ENCODE measurements at regions not wholly inside any gene's neighbourhood (a gene's known extent, or its start where the extent isn't known, plus 50 kb on each side); places are given as distances from the start of the nearest gene placed in this dataset.

GRCh38 chr11:37612146-37612545 is 1014.1 kb upstream of the RAG2 start:
- H3K4me3 ChIP-seq, result no peak overlapping the region
- no peaks in the 10 kb centered on the region for H3K27me3 ChIP-seq
- no peak overlapping the region for H3K27ac ChIP-seq
- no peaks in the 10 kb centered on the region for H3K9me3 ChIP-seq
- intact Hi-C loops (cut with DNase I), result no loop called here
- H3K36me3 ChIP-seq, result no peaks in the 10 kb centered on the region
- WGBS, 3 donors, result 93 to 97% (median 93%) methylated on average over 4 of the region's 4 CpGs
- TF ChIP-seq EP300 (IDR thresholded peaks at IDR 0.05), result no peak
- TF ChIP-seq POLR2A (IDR thresholded peaks at IDR 0.05), result no peak
- no peak for TF ChIP-seq CTCF (IDR thresholded peaks at IDR 0.05)
- DNase-seq, result no peak
- H3K4me1 ChIP-seq (ENCODE audit: insufficient read depth), result no peaks in the 10 kb centered on the region

DNA sequence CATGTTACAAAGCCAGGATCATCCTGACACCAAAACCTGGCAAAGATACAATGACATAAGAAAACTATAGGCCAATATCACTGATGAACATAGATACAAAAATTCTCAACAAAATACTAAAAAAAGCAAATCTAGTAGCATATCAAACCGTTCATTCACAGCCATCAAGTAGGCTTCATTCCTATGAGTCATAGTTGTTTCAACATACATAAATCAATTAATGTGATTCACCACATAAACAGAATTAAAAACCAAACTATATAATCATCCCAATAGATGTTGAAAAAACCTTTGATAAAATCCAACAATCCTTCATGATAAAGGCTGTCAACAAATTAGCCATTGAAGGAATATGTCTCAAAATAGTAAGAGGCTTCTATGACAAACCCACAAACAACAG is 1007.2 kb upstream of the RAG2 start:
- Histone ChIP-seq H3K27ac (no peak overlapping the region), H3K4me1 (ENCODE audit: insufficient read depth) (no peaks in the 10 kb centered on the region), H3K27me3 (no peaks in the 10 kb centered on the region), H3K4me3 (no peak overlapping the region), H3K36me3 (no peaks in the 10 kb centered on the region), H3K9me3 (no peaks in the 10 kb centered on the region)
- DNase-seq, result no peak
- TF ChIP-seq POLR2A (IDR thresholded peaks at IDR 0.05) (no peak), EP300 (IDR thresholded peaks at IDR 0.05) (no peak), CTCF (IDR thresholded peaks at IDR 0.05) (no peak)
- 57 to 77% (median 69%) methylated on average over 1 of the region's 1 CpG for WGBS, 3 donors
- intact Hi-C loops (cut with DNase I), result no loop called here

GRCh38 chr11:37598381-37598780 is 1000.3 kb upstream of the RAG2 start:
- Histone ChIP-seq H3K9me3 (no peaks in the 10 kb centered on the region), H3K27ac (no peak overlapping the region), H3K36me3 (no peaks in the 10 kb centered on the region), H3K4me1 (ENCODE audit: insufficient read depth) (no peaks in the 10 kb centered on the region), H3K27me3 (no peaks in the 10 kb centered on the region), H3K4me3 (no peak overlapping the region)
- DNase-seq, result no peak
- intact Hi-C loops (cut with DNase I), result no loop called here
- 30 to 36% (median 34%) methylated on average over 1 of the region's 1 CpG for WGBS, 3 donors
- TF ChIP-seq POLR2A (IDR thresholded peaks at IDR 0.05) (no peak), CTCF (IDR thresholded peaks at IDR 0.05) (no peak), EP300 (IDR thresholded peaks at IDR 0.05) (no peak)

- intact Hi-C loops (cut with DNase I), result loop anchor here in 1 of 4 donors (1.0 kb wide), 1 partner anchor 32 kb away; no protein-coding TSS in a partner anchor
- WGBS, 3 donors, result 63 to 90% (median 64%) methylated on average over 2 of the region's 2 CpGs
- no peak for TF ChIP-seq POLR2A (IDR thresholded peaks at IDR 0.05)
- no peak for TF ChIP-seq CTCF (IDR thresholded peaks at IDR 0.05)
- no peak for TF ChIP-seq EP300 (IDR thresholded peaks at IDR 0.05)
Measured at GRCh38 chr11:37597776-37598175, 999.7 kb upstream of the RAG2 start.

GRCh38 chr11:37595845-37596244 is 997.8 kb upstream of the RAG2 start:
- WGBS, 3 donors, result 49 to 98% (median 63%) methylated on average over 1 of the region's 1 CpG

More at GRCh38 chr11:37597776-37598175, 999.7 kb upstream of the RAG2 start:
- no peak for DNase-seq
- Histone ChIP-seq H3K4me1 (ENCODE audit: insufficient read depth) (no peaks in the 10 kb centered on the region), H3K4me3 (no peak overlapping the region), H3K9me3 (no peaks in the 10 kb centered on the region), H3K36me3 (no peaks in the 10 kb centered on the region), H3K27me3 (no peaks in the 10 kb centered on the region), H3K27ac (no peak overlapping the region)

More at GRCh38 chr11:37595845-37596244, 997.8 kb upstream of the RAG2 start:
- TF ChIP-seq EP300 (IDR thresholded peaks at IDR 0.05) (no peak), CTCF (IDR thresholded peaks at IDR 0.05) (no peak), POLR2A (IDR thresholded peaks at IDR 0.05) (no peak)
- intact Hi-C loops (cut with DNase I), result no loop called here
- no peak for DNase-seq
- H3K27ac ChIP-seq, result no peak overlapping the region
- H3K9me3 ChIP-seq, result no peaks in the 10 kb centered on the region
- no peaks in the 10 kb centered on the region for H3K36me3 ChIP-seq
- H3K4me3 ChIP-seq, result no peak overlapping the region
- H3K27me3 ChIP-seq, result no peaks in the 10 kb centered on the region
- no peaks in the 10 kb centered on the region for H3K4me1 ChIP-seq (ENCODE audit: insufficient read depth)

Measured in ovary (tissue), 7 donors.